GM23338 (cell line): ENCODE measurements at regions not wholly inside any gene's neighbourhood (a gene's known extent, or its start where the extent isn't known, plus 50 kb on each side); places are given as distances from the start of the nearest gene placed in this dataset.

Source experiments
- ATAC-seq: fragments of 200-7000 bp; cut with Tn5 transposase; 3 replicates; pipeline ENCODE4 v1.9.1; 2020
- DNase-seq: peaks from one replicate; pipeline ENCODE4 v3.0.0-alpha.2; 2015; ENCODE audit warnings: low spot score
- H2AFZ ChIP-seq: fragments of 200-600 bp; sonication (generic); 2 replicates; pipeline ENCODE4 v1.8.0; 2016; ENCODE audit warnings: antibody characterized with exemption, mild to moderate bottlenecking, moderate library complexity
- H3F3A ChIP-seq: fragments of 200-600 bp; sonication (generic); replicated peaks from 2 replicates; pipeline ENCODE4 v1.8.0; 2017; ENCODE audit warnings: antibody characterized with exemption, mixed run types, low read depth
- H3K27ac ChIP-seq: fragments of 200-600 bp; sonication (generic); 2 replicates; pipeline ENCODE4 v1.6.1; 2016; ENCODE audit warnings: low read depth
- H3K27me3 ChIP-seq: fragments of 200-600 bp; sonication (generic); 2 replicates; pipeline ENCODE4 v1.8.0; 2016; ENCODE audit warnings: mild to moderate bottlenecking, mixed run types, moderate library complexity; ENCODE audit not compliant: insufficient read depth
- H3K36me3 ChIP-seq: fragments of 200-600 bp; sonication (generic); 2 replicates; pipeline ENCODE4 v1.8.0; 2016; ENCODE audit warnings: mild to moderate bottlenecking; ENCODE audit not compliant: insufficient read depth
- H3K4me1 ChIP-seq: fragments of 200-600 bp; sonication (generic); 2 replicates; pipeline ENCODE4 v1.8.0; 2016; ENCODE audit warnings: mild to moderate bottlenecking, moderate library complexity; ENCODE audit not compliant: insufficient read depth
- H3K4me2 ChIP-seq: fragments of 200-600 bp; sonication (generic); 2 replicates; pipeline ENCODE4 v1.7.1; 2017; ENCODE audit warnings: mixed run types
- H3K4me3 ChIP-seq: fragments of 200-600 bp; sonication (generic); 2 replicates; pipeline ENCODE4 v1.6.1; 2016; ENCODE audit warnings: mixed run types
- H3K79me2 ChIP-seq: fragments of 200-600 bp; sonication (generic); replicated peaks from 2 replicates; pipeline ENCODE4 v1.8.0; 2017; ENCODE audit warnings: mild to moderate bottlenecking; ENCODE audit not compliant: insufficient read depth
- H3K9me2 ChIP-seq: fragments of 200-600 bp; sonication (generic); 2 replicates; pipeline ENCODE4 v1.8.0; 2017; ENCODE audit not compliant: insufficient read depth
- H4K20me1 ChIP-seq: fragments of 200-600 bp; sonication (generic); replicated peaks from 2 replicates; pipeline ENCODE4 v1.8.0; 2017; ENCODE audit warnings: mild to moderate bottlenecking; ENCODE audit not compliant: insufficient read depth
- H3K27ac Mint-ChIP-seq: 2 replicates; pipeline ENCODE4 v1.8.0; 2020; ENCODE audit warnings: inconsistent platforms, mild to moderate bottlenecking, moderate library complexity, mixed read lengths
- H3K27me3 Mint-ChIP-seq: 3 replicates; pipeline ENCODE4 v1.8.0; 2022; ENCODE audit warnings: low read depth, mild to moderate bottlenecking, moderate library complexity, mixed read lengths, inconsistent platforms; ENCODE audit not compliant: insufficient read depth, poor library complexity
- H3K36me3 Mint-ChIP-seq: 3 replicates; pipeline ENCODE4 v1.8.0; 2021; ENCODE audit warnings: low read depth, mild to moderate bottlenecking, inconsistent platforms, moderate library complexity, mixed read lengths
- H3K4me1 Mint-ChIP-seq: 3 replicates; pipeline ENCODE4 v1.8.0; 2020; ENCODE audit warnings: mild to moderate bottlenecking, inconsistent platforms, mixed read lengths
- H3K4me3 Mint-ChIP-seq: 3 replicates; pipeline ENCODE4 v1.8.0; 2021; ENCODE audit warnings: moderate library complexity, mild to moderate bottlenecking, inconsistent platforms, mixed read lengths
- H3K9me3 Mint-ChIP-seq: 3 replicates; pipeline ENCODE4 v1.8.0; 2020; ENCODE audit warnings: moderate library complexity, mild to moderate bottlenecking, inconsistent platforms, mixed read lengths
- JUNB ChIP-seq: IDR thresholded peaks from one replicate; pipeline ENCODE4 v1.6.1; 2016; ENCODE audit warnings: antibody characterized with exemption; ENCODE audit not compliant: unreplicated experiment
- NANOG ChIP-seq: IDR thresholded peaks from 2 replicates; pipeline ENCODE4 v1.6.1; 2016; ENCODE audit warnings: antibody characterized with exemption, borderline replicate concordance
- POLR2AphosphoS5 ChIP-seq: IDR thresholded peaks from 2 replicates; pipeline ENCODE4 v1.6.1; 2016; ENCODE audit warnings: antibody characterized with exemption, low read depth
- STAT1 ChIP-seq: IDR thresholded peaks from one replicate; pipeline ENCODE4 v1.6.1; 2016; ENCODE audit warnings: antibody characterized with exemption; ENCODE audit not compliant: unreplicated experiment
- ZNF331 ChIP-seq: fragments of 250-450 bp; sonication (Bioruptor Pico); IDR thresholded peaks from 2 replicates; pipeline ENCODE4 v1.5.0; 2020; ENCODE audit warnings: low read depth, mild to moderate bottlenecking, moderate library complexity
- TF ChIP-seq, protein P1 (sequence below), 2 experiments: fragments of 200-600 bp in 1 of 2; sonication (generic) in 1 of 2; conservative IDR thresholded peaks; 2 replicates each; pipeline versions ENCODE4 v1.5.1 to v1.6.1; 2016 to 2017; ENCODE audit warnings: antibody characterized with exemption in 2 of 2, low read depth in 2 of 2, mild to moderate bottlenecking in 2 of 2, moderate library complexity in 1 of 2
- TF ChIP-seq, protein P2 (sequence below): fragments of 250-450 bp; sonication (Bioruptor Pico); IDR thresholded peaks from 2 replicates; pipeline ENCODE4 v1.5.0; 2020; ENCODE audit warnings: mild to moderate bottlenecking, moderate library complexity
- TF ChIP-seq, protein P3 (sequence below): IDR thresholded peaks from one replicate; pipeline ENCODE4 v1.6.1; 2018; ENCODE audit warnings: antibody characterized with exemption; ENCODE audit not compliant: unreplicated experiment

- no peaks in the 10 kb centered on the region for H3K9me3 Mint-ChIP-seq
- H3K27ac Mint-ChIP-seq, result no peak overlapping the region
- no peaks in the 10 kb centered on the region for H3K27me3 ChIP-seq
These were observed 142.1 kb upstream of the GLRA1 start for GRCh38 chr5:152066784-152067183.

More at GRCh38 chr5:152066784-152067183, 142.1 kb upstream of the GLRA1 start:
- Mint-ChIP-seq H3K36me3 (no peaks in the 10 kb centered on the region), H3K27me3 (no peaks in the 10 kb centered on the region), H3K4me3 (no peak overlapping the region), H3K4me1 (peaks cover 12% of the 10 kb centered on the region)
- peaks cover 13% of the 10 kb centered on the region for H3K4me1 ChIP-seq
- no peak overlapping the region for H2AFZ ChIP-seq
- no peaks in the 10 kb centered on the region for H3K79me2 ChIP-seq
- peaks cover 6% of the 10 kb centered on the region; the same call in 1 of the 2 replicates for H3K9me2 ChIP-seq
- ATAC-seq (peak; percentile 81), DNase-seq (peak; percentile 8)
- H4K20me1 ChIP-seq, result no peaks in the 10 kb centered on the region
- no peaks in the 10 kb centered on the region for H3K36me3 ChIP-seq
- H3K4me2 ChIP-seq, result no peak overlapping the region
- no peaks in the 10 kb centered on the region for H3F3A ChIP-seq
- TF ChIP-seq POLR2AphosphoS5 (no peak), STAT1 (no peak), ZNF331 (CRISPR knock-in tag) (no peak), JUNB (no peak), NANOG (no peak)
- TF ChIP-seq, protein P1, sequence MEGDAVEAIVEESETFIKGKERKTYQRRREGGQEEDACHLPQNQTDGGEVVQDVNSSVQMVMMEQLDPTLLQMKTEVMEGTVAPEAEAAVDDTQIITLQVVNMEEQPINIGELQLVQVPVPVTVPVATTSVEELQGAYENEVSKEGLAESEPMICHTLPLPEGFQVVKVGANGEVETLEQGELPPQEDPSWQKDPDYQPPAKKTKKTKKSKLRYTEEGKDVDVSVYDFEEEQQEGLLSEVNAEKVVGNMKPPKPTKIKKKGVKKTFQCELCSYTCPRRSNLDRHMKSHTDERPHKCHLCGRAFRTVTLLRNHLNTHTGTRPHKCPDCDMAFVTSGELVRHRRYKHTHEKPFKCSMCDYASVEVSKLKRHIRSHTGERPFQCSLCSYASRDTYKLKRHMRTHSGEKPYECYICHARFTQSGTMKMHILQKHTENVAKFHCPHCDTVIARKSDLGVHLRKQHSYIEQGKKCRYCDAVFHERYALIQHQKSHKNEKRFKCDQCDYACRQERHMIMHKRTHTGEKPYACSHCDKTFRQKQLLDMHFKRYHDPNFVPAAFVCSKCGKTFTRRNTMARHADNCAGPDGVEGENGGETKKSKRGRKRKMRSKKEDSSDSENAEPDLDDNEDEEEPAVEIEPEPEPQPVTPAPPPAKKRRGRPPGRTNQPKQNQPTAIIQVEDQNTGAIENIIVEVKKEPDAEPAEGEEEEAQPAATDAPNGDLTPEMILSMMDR (conservative IDR thresholded peaks at IDR 0.05; ENCODE audit: low read depth in 2 of 2), result no peak
- TF ChIP-seq, protein P2, sequence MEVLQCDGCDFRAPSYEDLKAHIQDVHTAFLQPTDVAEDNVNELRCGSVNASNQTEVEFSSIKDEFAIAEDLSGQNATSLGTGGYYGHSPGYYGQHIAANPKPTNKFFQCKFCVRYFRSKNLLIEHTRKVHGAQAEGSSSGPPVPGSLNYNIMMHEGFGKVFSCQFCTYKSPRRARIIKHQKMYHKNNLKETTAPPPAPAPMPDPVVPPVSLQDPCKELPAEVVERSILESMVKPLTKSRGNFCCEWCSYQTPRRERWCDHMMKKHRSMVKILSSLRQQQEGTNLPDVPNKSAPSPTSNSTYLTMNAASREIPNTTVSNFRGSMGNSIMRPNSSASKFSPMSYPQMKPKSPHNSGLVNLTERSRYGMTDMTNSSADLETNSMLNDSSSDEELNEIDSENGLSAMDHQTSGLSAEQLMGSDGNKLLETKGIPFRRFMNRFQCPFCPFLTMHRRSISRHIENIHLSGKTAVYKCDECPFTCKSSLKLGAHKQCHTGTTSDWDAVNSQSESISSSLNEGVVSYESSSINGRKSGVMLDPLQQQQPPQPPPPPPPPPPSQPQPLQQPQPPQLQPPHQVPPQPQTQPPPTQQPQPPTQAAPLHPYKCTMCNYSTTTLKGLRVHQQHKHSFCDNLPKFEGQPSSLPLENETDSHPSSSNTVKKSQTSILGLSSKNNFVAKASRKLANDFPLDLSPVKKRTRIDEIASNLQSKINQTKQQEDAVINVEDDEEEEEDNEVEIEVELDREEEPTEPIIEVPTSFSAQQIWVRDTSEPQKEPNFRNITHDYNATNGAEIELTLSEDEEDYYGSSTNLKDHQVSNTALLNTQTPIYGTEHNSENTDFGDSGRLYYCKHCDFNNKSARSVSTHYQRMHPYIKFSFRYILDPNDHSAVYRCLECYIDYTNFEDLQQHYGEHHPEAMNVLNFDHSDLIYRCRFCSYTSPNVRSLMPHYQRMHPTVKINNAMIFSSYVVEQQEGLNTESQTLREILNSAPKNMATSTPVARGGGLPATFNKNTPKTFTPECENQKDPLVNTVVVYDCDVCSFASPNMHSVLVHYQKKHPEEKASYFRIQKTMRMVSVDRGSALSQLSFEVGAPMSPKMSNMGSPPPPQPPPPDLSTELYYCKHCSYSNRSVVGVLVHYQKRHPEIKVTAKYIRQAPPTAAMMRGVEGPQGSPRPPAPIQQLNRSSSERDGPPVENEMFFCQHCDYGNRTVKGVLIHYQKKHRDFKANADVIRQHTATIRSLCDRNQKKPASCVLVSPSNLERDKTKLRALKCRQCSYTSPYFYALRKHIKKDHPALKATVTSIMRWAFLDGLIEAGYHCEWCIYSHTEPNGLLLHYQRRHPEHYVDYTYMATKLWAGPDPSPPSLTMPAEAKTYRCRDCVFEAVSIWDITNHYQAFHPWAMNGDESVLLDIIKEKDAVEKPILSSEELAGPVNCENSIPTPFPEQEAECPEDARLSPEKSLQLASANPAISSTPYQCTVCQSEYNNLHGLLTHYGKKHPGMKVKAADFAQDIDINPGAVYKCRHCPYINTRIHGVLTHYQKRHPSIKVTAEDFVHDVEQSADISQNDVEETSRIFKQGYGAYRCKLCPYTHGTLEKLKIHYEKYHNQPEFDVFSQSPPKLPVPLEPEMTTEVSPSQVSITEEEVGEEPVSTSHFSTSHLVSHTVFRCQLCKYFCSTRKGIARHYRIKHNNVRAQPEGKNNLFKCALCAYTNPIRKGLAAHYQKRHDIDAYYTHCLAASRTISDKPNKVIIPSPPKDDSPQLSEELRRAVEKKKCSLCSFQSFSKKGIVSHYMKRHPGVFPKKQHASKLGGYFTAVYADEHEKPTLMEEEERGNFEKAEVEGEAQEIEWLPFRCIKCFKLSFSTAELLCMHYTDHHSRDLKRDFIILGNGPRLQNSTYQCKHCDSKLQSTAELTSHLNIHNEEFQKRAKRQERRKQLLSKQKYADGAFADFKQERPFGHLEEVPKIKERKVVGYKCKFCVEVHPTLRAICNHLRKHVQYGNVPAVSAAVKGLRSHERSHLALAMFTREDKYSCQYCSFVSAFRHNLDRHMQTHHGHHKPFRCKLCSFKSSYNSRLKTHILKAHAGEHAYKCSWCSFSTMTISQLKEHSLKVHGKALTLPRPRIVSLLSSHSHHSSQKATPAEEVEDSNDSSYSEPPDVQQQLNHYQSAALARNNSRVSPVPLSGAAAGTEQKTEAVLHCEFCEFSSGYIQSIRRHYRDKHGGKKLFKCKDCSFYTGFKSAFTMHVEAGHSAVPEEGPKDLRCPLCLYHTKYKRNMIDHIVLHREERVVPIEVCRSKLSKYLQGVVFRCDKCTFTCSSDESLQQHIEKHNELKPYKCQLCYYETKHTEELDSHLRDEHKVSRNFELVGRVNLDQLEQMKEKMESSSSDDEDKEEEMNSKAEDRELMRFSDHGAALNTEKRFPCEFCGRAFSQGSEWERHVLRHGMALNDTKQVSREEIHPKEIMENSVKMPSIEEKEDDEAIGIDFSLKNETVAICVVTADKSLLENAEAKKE (CRISPR knock-in tag), result no peak
- TF ChIP-seq, protein P3, sequence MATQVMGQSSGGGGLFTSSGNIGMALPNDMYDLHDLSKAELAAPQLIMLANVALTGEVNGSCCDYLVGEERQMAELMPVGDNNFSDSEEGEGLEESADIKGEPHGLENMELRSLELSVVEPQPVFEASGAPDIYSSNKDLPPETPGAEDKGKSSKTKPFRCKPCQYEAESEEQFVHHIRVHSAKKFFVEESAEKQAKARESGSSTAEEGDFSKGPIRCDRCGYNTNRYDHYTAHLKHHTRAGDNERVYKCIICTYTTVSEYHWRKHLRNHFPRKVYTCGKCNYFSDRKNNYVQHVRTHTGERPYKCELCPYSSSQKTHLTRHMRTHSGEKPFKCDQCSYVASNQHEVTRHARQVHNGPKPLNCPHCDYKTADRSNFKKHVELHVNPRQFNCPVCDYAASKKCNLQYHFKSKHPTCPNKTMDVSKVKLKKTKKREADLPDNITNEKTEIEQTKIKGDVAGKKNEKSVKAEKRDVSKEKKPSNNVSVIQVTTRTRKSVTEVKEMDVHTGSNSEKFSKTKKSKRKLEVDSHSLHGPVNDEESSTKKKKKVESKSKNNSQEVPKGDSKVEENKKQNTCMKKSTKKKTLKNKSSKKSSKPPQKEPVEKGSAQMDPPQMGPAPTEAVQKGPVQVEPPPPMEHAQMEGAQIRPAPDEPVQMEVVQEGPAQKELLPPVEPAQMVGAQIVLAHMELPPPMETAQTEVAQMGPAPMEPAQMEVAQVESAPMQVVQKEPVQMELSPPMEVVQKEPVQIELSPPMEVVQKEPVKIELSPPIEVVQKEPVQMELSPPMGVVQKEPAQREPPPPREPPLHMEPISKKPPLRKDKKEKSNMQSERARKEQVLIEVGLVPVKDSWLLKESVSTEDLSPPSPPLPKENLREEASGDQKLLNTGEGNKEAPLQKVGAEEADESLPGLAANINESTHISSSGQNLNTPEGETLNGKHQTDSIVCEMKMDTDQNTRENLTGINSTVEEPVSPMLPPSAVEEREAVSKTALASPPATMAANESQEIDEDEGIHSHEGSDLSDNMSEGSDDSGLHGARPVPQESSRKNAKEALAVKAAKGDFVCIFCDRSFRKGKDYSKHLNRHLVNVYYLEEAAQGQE, result no peak
- no peak overlapping the region for H3K27ac ChIP-seq
- H3K4me3 ChIP-seq, result no peak overlapping the region
